Coronary artery (tissue), 2 donors: ENCODE measurements at regions not wholly inside any gene's neighbourhood (a gene's known extent, or its start where the extent isn't known, plus 50 kb on each side); places are given as distances from the start of the nearest gene placed in this dataset.

Source experiments
- DNase-seq: peaks from one replicate; pipeline ENCODE4 v3.0.0-alpha.2; 2017; ENCODE audit warnings: low spot score
- H3K27ac ChIP-seq, 2 donors: fragments of 200-600 bp; sonication (generic); one replicate each; pipeline ENCODE4 v1.5.1; 2016 to 2019
- H3K4me3 ChIP-seq: fragments of 200-600 bp; sonication (generic); 2 replicates; pipeline ENCODE4 v1.5.1; 2016; ENCODE audit warnings: mild to moderate bottlenecking, moderate library complexity
- TF ChIP-seq, protein P1 (sequence below): fragments of 200-600 bp; sonication (generic); IDR thresholded peaks from one replicate; pipeline ENCODE4 v1.5.1; 2019; ENCODE audit warnings: antibody characterized with exemption

DNA sequence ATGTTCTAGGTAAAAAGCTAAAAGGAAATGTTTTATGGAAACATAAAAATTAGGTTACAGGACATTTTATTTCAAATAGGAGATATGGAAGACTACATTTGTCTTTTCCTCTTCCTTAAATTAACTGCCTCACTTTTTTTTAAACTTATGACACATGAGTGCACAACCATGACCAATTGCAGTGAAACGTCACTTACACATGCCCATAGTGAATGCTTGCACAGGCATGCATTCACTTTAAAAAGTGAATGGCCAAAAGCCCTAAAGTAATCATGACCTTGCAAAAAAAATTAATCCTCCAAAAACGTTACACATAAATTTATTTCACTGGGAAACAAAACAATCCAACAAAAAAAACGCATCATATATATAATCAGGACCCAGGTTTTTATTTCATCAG, 343.2 kb upstream of the TMTC1 start:
- Histone ChIP-seq H3K4me3 (no peak overlapping the region), H3K27ac (no peak overlapping the region)
- TF ChIP-seq, protein P1, sequence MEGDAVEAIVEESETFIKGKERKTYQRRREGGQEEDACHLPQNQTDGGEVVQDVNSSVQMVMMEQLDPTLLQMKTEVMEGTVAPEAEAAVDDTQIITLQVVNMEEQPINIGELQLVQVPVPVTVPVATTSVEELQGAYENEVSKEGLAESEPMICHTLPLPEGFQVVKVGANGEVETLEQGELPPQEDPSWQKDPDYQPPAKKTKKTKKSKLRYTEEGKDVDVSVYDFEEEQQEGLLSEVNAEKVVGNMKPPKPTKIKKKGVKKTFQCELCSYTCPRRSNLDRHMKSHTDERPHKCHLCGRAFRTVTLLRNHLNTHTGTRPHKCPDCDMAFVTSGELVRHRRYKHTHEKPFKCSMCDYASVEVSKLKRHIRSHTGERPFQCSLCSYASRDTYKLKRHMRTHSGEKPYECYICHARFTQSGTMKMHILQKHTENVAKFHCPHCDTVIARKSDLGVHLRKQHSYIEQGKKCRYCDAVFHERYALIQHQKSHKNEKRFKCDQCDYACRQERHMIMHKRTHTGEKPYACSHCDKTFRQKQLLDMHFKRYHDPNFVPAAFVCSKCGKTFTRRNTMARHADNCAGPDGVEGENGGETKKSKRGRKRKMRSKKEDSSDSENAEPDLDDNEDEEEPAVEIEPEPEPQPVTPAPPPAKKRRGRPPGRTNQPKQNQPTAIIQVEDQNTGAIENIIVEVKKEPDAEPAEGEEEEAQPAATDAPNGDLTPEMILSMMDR = no peak
- no peak for DNase-seq

DNA sequence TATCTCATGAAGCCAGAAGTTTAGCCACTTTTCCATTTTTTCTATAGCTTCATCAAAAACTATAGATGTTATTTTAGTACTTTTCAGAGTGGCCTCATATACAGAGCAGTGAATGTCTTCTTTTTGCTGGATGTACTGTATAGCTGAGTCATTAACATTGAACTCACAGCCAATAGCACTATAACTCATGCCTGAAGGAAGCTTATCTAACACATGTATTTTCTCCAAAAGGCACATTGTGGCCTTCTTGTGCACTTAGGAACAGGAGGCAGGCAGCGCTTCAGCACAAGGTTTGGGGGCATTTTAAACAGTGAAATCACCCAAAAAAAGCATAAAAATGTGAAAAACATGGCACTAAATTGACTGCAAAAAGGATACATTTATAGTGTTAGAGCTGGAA, 336.8 kb upstream of the TMTC1 start:
- H3K4me3 ChIP-seq = no peak overlapping the region
- H3K27ac ChIP-seq = no peak overlapping the region
- no peak for DNase-seq
- TF ChIP-seq, protein P1 = no peak

DNA sequence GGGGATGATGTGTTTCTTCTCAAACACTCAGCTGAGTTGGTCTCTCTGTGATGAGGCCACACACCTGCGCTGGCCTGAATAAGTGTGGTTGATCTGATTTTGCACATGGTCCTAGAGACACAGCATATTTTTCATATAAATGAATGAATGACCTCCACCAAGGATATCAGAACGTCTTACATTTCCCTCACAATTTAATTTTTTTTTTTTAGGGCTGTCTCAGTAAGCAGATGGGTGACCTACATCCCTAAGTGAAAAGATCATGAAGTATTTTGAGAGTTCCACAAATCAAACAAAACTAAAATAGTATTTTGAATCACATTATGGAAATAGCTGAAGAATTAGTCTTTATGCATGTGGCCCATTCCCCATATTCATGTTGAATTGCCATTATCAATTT, 333.7 kb upstream of the TMTC1 start:
- DNase-seq = no peak
- no peak overlapping the region for H3K27ac ChIP-seq
- TF ChIP-seq, protein P1 = no peak
- H3K4me3 ChIP-seq = no peak overlapping the region

DNA sequence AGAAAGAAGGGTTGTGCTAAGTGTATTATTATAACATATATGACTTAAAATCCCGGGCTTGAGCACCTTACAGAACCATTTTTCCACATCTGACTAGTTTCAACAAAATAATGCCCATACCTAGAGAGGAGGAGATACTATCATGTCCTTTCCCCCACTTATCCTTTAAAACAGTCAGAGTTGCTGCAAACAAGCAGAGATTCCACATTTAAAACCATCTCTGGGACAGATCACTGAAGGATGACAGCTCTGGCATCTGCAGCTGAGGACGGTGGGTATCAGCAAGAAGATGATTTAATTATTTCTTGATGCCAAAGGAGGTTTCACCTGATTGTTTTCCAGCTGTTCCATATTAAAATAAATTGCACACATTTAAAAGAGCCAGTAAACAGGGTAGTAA, 328.0 kb upstream of the TMTC1 start:
- H3K4me3 ChIP-seq = no peak overlapping the region
- H3K27ac ChIP-seq = no peak overlapping the region
- no peak for DNase-seq
- TF ChIP-seq, protein P1 = no peak

DNA sequence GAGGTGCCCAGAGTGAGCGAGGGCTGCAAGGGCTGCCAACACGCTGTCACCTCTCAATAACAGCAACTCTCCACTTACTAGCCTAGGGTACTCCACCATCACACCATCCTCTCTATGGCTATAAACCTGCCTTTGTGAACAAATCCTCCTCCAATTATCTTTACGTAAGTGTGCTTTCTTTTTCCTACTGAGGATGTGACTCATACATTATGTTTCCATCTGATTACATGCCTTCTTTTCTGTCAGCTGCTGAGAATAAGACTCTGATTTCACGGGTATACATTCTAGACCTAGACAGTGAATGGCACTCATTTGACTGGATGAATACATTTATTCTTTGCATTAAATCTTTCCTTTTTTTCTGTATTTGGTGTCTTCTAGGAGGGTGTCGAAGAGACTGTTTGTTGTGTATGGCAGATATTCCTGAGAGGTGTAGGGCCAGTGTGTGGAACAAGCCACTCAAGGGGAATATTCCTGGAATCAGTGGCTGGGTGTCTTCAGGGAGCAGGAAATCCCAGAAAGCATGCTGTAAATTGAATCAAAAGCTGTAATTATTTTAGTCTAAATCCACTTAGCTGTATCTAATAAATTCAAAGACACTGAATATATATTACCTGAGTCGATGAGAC, 327.3 kb upstream of the TMTC1 start:
- Histone ChIP-seq H3K27ac (no peak overlapping the region), H3K4me3 (no peak overlapping the region)
- TF ChIP-seq, protein P1 = no peak
- no peak for DNase-seq

DNA sequence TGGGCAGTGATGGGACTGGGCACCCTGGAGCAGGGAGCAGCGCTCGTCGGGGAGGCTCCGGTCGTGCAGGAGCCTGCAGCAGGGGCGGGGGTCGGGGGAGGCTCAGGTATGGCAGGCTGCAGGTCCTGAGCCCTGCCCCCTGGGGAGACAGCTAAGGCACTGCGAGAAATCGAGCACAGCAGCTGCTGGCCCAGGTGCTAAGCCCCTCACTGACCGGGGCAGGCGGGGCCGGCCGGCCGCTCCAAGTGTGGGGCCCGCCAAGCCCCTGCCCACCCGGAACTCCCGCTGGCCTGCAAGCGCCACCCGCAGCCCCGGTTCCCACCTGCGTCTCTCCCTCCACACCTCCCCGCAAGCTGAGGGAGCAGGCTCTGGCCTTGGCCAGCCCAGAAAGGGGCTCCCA, 326.8 kb upstream of the TMTC1 start:
- TF ChIP-seq, protein P1 = no peak
- Histone ChIP-seq H3K27ac (no peak overlapping the region), H3K4me3 (no peak overlapping the region)
- DNase-seq = no peak

DNA sequence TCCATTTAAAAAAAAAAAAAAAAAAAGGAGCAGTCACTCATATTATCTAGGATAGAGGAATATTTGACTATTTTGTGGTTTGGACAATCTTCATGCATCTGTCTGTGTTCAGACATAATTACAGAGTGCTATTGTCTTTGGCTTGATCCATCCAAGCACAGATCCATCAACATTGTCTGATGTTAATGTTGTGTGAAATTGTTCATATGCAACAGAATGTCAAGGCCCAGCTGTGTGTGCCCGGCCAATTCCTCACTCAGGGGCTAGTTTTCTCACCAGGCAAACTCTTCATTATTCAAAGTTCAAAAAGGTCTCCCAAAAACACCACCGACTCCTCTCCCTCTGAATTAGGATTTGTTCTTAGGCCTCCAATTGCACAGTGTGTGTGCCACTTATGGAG, 324.9 kb upstream of the TMTC1 start:
- Histone ChIP-seq H3K27ac (no peak overlapping the region), H3K4me3 (no peak overlapping the region)
- TF ChIP-seq, protein P1 = no peak
- DNase-seq = no peak
